ENCODE measurements at regions not wholly inside any gene's neighbourhood (a gene's known extent, or its start where the extent isn't known, plus 50 kb on each side); places are given as distances from the start of the nearest gene placed in this dataset.

GRCh38 chr6:74902089-74902488, 303.8 kb downstream of the COL12A1 start:
- no peak for TF ChIP-seq EZH2phosphoT487 (IDR thresholded peaks at IDR 0.05; ENCODE audit: borderline replicate concordance, low read depth, low read length)
- TF ChIP-seq CTCF (conservative IDR thresholded peaks at IDR 0.05; ENCODE audit: low read length), result no peak
